Fibroblast of skin of back (primary cell): ENCODE measurements at regions not wholly inside any gene's neighbourhood (a gene's known extent, or its start where the extent isn't known, plus 50 kb on each side); places are given as distances from the start of the nearest gene placed in this dataset.

Experiments used
- DNase-seq: peaks from one replicate; pipeline ENCODE4 v3.0.0-alpha.2; 2013

GRCh38 chr5:121681229-121681855, 170.3 kb upstream of the FTMT start:
- DNase-seq: no peak

GRCh38 chr5:121688126-121688525, 163.6 kb upstream of the FTMT start:
- DNase-seq: no peak

GRCh38 chr5:121688781-121689180, 162.9 kb upstream of the FTMT start:
- DNase-seq: no peak

- no peak for DNase-seq
Observed at GRCh38 chr5:121691478-121691877, 160.2 kb upstream of the FTMT start.

- no peak for DNase-seq
Observed at GRCh38 chr5:121692158-121692557, 159.5 kb upstream of the FTMT start.

GRCh38 chr5:121693864-121694263, 157.8 kb upstream of the FTMT start:
- peak; percentile 1 for DNase-seq

GRCh38 chr5:121695307-121695706, 156.4 kb upstream of the FTMT start:
- no peak for DNase-seq

GRCh38 chr5:121698690-121699089, 153.0 kb upstream of the FTMT start:
- no peak for DNase-seq

GRCh38 chr5:121701731-121702130, 150.0 kb upstream of the FTMT start:
- no peak for DNase-seq

- no peak for DNase-seq
Observed at GRCh38 chr5:121702682-121703081, 149.0 kb upstream of the FTMT start.

GRCh38 chr5:121704291-121704690, 147.4 kb upstream of the FTMT start:
- no peak for DNase-seq

- no peak for DNase-seq
Observed at GRCh38 chr5:121706686-121707085, 145.0 kb upstream of the FTMT start.

GRCh38 chr5:121707178-121707577, 144.5 kb upstream of the FTMT start:
- no peak for DNase-seq

- DNase-seq: no peak
Observed at GRCh38 chr5:121711416-121711815, 140.3 kb upstream of the FTMT start.

- DNase-seq: no peak
Observed at GRCh38 chr5:121719255-121719654, 132.4 kb upstream of the FTMT start.

GRCh38 chr5:121725450-121725849, 126.2 kb upstream of the FTMT start:
- DNase-seq: no peak

GRCh38 chr5:121726991-121727390, 124.7 kb upstream of the FTMT start:
- no peak for DNase-seq

- peak; percentile 11 for DNase-seq
Observed at GRCh38 chr5:121731377-121731776, 120.3 kb upstream of the FTMT start.

GRCh38 chr5:121735618-121736017, 116.1 kb upstream of the FTMT start:
- DNase-seq: no peak

- DNase-seq: no peak
Observed at GRCh38 chr5:121737120-121737519, 114.6 kb upstream of the FTMT start.

GRCh38 chr5:121741156-121741555, 110.5 kb upstream of the FTMT start:
- no peak for DNase-seq

GRCh38 chr5:121744577-121744976, 107.1 kb upstream of the FTMT start:
- no peak for DNase-seq

- DNase-seq: no peak
Observed at GRCh38 chr5:121745407-121745806, 106.3 kb upstream of the FTMT start.

GRCh38 chr5:121746763-121747162, 104.9 kb upstream of the FTMT start:
- DNase-seq: no peak

GRCh38 chr5:121748686-121749085, 103.0 kb upstream of the FTMT start:
- DNase-seq: no peak
